HCT116 (cell line): ENCODE measurements at regions not wholly inside any gene's neighbourhood (a gene's known extent, or its start where the extent isn't known, plus 50 kb on each side); places are given as distances from the start of the nearest gene placed in this dataset.

Experiments
- EZH2phosphoT487 ChIP-seq: fragments of 200-600 bp; IDR thresholded peaks from 2 replicates; pipeline ENCODE4 v1.6.1; 2018; ENCODE audit warnings: antibody characterized with exemption, borderline replicate concordance
- FOSL1 ChIP-seq: IDR thresholded peaks from 2 replicates; pipeline ENCODE4 v1.6.1; 2012; ENCODE audit warnings: low read depth
- POLR2AphosphoS5 ChIP-seq: IDR thresholded peaks from 2 replicates; pipeline ENCODE4 v1.6.1; 2011; ENCODE audit warnings: mild to moderate bottlenecking, low read depth, low read length, moderate library complexity
- SIN3A ChIP-seq: IDR thresholded peaks from 2 replicates; pipeline ENCODE4 v1.6.1; 2012; ENCODE audit warnings: low read depth
- ZNF274 ChIP-seq: fragments of 200-500 bp; sonication (Bioruptor generic); IDR thresholded peaks from 2 replicates; pipeline ENCODE4 v1.6.1; 2014; ENCODE audit warnings: mild to moderate bottlenecking, low read depth, low read length, inconsistent platforms

DNA sequence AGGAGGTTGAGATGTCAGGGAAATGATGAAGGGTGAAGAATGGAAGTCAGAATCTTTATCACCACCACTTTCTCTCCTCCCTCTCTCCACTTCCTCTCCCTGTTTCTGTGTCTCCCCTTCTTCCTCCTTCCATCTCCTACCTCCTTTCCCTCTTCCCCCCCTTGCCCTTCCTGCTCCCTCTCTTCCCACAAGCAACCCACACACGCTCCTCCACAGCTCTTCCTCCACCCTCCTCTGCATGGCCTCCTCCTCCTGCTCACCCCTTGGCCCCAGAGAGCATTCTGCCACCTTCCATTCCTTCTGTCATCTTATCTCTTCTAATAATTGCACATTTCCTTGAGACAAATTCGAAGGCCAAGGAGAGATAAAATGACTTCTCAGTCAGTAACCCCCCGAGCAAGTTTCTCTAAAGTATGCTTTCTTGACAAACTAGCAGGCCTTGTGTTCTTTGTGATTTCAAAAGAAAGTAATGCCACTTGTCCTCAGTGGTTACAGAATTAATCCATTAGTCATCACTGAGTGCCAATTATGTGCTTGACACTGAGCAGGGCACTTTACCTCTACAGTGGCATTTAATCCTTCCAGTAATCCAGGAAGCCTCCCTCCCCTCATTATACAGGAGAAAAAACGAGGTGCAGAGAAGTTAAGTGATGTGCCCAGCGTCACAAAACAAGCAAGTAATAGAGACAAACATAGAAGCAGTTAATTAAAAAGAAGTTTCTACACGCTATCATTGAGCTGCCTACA, 72.3 kb upstream of the CCL1 start:
- TF ChIP-seq POLR2AphosphoS5 (no peak), EZH2phosphoT487 (no peak), FOSL1 (no peak), SIN3A (no peak), ZNF274 (no peak)
